GM12872 (cell line): ENCODE measurements at regions not wholly inside any gene's neighbourhood (a gene's known extent, or its start where the extent isn't known, plus 50 kb on each side); places are given as distances from the start of the nearest gene placed in this dataset.

ENCODE experiments used
- CTCF ChIP-seq: IDR thresholded peaks from 3 replicates; pipeline ENCODE4 v1.5.1; 2011; ENCODE audit warnings: low read depth, mild to moderate bottlenecking, low read length, moderate library complexity; ENCODE audit not compliant: insufficient read depth

GRCh38 chr4:55269995-55270394 is 76.0 kb upstream of the SRD5A3 start:
- TF ChIP-seq CTCF: no peak

- no peak for TF ChIP-seq CTCF
Measured at GRCh38 chr4:55270481-55270880, 75.6 kb upstream of the SRD5A3 start.

GRCh38 chr4:55272102-55272501 is 73.9 kb upstream of the SRD5A3 start:
- no peak for TF ChIP-seq CTCF

- TF ChIP-seq CTCF: no peak
Measured at GRCh38 chr4:55272589-55272988, 73.5 kb upstream of the SRD5A3 start.

- no peak for TF ChIP-seq CTCF
Measured at GRCh38 chr4:55277011-55277410, 69.0 kb upstream of the SRD5A3 start.

- TF ChIP-seq CTCF: no peak
Measured at GRCh38 chr4:55278316-55278715, 67.7 kb upstream of the SRD5A3 start.

GRCh38 chr4:55284331-55284730 is 61.7 kb upstream of the SRD5A3 start:
- TF ChIP-seq CTCF: no peak

GRCh38 chr4:55291227-55291640 is 54.8 kb upstream of the SRD5A3 start:
- no peak for TF ChIP-seq CTCF
